OCI-M2 (cell line): ENCODE measurements at regions not wholly inside any gene's neighbourhood (a gene's known extent, or its start where the extent isn't known, plus 50 kb on each side); places are given as distances from the start of the nearest gene placed in this dataset.

Experiments used
- DNase-seq: peaks from one replicate; lab custom pipeline; 2025; ENCODE audit not compliant: unreplicated experiment; lab: John Stamatoyannopoulos, UW

DNA sequence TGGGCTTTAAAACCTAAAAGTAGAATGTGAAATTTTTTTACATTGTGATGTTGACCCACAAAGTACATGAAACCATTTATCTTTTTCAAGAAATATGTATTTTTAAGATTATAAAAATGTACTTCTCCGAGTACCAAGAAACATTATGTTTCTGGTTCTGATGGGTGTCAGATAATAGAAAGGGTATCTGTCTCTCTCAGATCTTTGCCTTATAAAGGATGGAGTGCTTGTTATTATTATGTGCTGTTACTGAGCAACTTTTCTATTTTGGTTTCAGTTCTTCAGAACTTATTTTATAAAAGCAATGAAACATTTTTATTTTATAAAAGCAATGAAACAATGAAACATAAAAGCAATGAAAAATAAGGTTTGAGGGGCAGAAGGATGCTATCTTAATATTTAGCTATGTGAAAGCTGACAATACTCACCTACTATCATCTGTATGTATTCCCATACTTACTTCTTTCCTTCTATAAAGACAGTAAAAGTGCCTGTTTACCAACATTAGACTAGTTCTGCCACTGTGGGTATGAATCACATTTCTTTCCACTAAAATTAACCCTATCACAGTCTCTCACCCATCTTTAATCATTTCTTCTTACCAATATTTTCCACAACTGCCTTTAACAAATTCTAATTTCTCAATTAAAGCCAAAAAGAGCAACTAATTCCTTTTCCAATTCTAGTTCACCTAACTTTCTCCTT lies 540.7 kb upstream of the KCNMB2 start:
- DNase-seq = no peak

DNA sequence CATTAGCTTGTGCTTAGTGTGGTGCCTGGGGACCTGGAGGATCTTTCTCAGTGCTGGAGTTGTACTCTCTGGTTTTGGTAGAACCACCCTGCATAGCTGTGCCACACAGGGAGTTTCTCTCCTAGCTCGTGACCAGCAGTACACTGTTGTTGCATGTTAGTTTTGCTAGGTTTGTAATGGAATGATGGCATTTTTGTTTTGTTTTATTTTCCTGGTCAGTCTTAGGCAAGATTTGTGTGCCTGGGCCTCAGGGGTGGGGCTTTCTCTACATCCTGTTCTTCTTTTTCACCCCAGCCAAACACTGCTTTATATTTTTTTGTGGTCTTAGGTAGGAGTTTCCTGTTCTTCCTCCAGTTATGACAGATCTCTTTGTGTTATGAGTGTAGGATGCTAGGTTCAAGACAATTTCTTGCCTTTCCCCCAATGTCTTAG lies 534.5 kb upstream of the KCNMB2 start:
- no peak for DNase-seq

DNA sequence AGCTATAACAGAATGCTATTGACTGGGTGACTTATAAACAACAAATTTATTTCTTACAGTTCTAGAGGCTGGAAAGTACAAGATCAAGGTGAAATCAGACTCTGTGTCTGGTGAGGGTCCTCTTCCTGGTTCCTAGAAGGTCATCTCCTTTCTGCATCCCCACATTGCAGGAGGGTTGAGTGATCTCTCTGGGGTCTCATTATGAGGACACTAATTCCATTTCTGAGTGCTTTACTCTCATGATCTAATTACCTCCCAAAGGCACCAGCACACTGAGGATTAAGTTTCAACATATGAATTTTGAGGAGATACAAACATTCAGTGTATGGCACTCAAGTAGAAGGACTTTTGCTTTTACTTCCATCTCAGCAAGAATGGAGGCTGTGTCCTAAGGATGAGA lies 534.1 kb upstream of the KCNMB2 start:
- no peak for DNase-seq

DNA sequence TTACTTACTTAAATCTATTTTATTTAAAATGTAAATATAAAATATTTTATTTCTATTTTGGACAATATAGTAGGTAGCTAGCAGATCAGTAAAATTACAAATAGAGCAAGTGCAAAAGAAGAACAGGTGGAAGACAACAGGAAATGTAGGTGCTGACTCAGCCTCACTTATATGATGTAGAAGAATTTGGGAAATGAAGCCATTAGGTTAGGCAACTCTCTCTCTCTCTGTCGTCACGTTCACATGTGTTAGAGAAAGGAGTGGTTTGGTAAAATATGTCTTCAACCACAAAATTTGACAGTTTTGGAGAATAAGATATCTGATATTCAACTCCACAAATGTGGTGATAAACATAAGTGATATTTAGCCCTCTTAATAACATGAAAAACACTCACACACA lies 532.5 kb upstream of the KCNMB2 start:
- DNase-seq = no peak

DNA sequence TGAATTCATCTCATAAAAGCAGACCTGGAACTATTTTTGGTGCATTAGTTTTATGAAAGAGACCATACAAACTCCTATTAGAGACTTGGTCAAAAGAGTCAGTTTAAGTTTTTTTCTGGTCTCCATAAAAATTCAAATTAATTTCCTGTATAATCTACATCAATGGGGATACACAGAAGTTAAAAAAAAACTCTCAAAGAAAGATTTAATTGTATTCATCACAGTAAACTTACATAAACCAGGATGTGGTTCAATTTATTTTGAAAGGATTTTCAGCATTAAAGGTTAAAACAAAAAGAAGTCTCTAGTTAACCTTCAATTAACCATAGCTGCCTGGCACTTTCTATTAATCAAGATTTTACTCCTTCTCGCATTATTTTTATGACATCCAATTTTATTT lies 530.3 kb upstream of the KCNMB2 start:
- no peak for DNase-seq

DNA sequence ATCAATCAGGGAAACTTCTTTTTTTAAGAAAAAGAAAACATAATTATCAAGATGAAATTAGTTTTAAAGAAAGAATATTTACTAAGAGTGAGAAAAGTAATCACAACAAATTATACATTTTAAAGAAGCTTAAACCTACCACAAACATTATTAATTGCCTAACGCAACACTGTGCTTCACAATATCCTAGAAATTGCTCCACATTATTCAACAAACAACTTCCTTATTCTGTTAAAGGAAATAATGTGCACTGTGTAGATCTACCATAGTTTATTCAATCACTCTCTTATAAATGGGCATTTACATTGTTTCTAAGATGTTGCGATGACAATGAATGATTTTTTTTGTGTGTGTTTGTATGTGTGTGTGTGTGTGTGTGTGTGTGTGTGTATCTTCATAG lies 525.9 kb upstream of the KCNMB2 start:
- DNase-seq = no peak

DNA sequence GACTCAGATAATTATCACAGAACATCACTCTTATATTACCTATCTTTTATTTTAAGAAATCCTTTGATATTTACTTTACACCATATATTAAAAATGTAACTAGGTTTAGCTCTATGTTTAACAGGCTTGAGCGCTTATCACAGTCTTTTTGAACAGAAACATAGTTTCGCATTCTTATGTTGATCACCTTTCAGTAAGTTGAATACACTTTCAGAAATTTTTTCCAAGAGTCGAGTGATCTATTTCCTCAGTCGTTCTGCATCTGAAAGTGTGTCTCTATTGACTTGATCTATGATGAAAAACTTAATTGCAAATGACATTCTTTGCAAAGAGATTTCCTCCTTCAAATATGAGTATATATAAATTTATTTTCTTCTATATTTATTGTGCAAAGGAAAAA lies 516.6 kb upstream of the KCNMB2 start:
- no peak for DNase-seq

DNA sequence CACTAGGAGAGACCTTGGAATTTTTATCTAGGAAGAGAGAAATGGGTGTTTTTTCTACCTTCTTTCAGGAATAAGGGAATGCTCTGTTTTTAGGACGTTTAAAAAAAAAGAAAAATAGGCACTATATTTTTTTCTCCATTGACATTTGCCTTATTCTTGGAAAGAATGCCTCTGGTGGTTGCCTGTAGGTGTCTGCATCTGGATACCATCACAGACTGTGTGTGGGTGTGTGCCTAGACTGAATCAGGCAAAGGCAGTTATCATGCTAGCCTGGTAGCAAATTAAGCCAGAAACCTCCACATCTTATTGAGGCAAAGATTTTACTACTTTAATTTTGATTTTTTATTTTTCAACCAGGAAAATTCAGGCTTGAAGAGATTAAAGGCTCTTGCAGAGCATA lies 513.6 kb upstream of the KCNMB2 start:
- DNase-seq = no peak

DNA sequence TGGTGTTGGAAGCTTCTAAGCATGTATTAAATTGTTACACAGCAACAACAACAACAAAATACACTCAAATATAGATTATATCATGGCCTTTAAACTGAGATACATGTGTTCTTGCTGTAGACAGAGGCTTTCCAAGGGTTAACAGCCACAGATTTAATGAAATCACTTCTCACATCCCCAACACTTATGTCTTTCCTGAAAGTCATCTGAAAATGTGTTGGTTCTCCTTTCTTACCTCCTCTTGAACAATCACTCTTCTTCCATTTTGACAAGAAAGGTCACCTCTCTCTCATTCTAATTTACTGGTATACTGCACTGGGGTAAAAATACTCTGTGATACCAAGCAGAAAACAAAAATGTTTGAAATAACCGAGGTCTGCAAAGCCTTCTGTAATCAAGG lies 507.3 kb upstream of the KCNMB2 start:
- DNase-seq = no peak

DNA sequence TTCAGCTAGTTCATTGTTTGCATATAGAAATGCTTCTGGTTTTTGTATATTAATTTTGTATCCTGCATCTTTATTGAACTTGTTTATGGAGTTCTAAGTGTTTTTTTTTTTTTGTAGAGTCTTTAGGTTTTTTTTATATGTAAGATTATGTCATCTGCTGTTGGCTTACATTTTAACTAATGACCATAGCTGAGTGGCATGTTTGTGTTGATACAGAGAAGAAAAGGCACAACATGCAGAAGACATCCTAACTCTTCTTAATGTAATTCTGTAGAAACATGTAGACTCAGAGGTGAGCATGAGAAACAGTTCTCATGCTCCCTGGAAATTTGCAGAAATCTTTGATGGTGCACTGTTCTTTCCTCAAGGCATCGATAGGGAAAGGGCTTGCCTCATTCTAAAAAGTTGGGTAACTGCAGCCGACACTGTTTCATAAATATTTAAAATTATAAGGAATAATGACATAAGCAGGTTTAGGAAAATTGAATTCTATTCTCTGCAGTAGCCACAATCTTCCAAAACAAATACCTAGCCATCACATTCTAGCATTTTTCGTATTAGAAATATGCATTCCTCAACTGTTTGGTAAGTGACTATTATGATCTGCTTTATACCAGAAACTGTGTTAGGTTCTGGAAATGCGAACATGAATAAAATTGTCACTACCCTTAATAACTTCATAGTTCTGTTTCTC lies 499.6 kb upstream of the KCNMB2 start:
- DNase-seq = no peak

DNA sequence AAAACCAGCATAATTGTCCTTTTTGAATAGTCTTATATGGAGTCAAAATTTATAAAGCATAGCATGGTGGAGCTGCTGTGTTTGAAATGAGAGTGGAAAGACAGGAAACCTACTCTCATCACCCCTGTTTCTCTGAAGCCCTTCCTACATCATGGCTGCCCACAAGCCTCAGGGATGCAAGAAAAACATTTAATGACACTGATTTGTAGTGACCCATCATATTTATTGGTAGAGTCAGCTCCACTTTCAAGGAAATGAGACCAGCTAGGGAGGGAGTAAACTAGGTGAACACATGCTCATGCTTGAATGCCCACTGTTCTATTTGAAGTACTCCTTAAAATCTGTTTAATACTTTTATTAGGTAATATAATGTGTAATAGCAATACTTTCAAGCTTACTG lies 494.3 kb upstream of the KCNMB2 start:
- no peak for DNase-seq

DNA sequence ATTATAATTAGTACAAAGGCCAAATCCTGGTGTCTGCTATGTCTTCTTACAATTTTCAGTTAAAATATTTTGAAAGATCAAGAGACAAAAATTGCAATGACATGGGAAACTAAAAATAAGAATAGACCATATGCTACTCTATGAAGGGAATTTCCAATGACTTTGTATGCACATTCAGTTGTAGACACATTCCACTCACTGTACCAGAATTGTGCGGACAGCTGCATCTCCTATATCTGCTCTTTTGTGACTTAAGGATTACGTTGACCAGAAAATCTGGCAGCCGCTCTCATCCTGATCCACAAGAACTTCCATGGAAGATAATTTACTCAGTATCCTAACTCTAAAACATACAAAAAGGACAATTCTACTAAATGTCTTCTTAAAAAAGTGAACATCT lies 493.9 kb upstream of the KCNMB2 start:
- DNase-seq = no peak

DNA sequence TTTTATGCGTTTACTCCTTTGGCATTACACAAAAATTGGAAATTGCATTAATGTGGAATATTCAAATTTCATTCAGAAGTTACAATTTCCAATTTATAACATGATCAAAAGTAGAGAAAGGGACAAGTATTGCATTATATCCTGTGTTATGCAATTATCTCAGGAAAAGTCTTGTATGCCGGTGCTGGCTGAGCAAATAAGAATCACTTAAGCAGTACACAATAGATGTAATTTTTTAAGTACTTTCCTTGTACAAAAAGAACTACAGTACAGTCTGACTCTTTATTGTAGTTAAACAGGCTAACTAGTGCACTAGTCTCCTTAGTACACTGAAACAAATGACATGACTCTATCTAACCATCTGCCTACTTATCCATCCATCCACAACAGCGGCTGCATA lies 493.2 kb upstream of the KCNMB2 start:
- no peak for DNase-seq

DNA sequence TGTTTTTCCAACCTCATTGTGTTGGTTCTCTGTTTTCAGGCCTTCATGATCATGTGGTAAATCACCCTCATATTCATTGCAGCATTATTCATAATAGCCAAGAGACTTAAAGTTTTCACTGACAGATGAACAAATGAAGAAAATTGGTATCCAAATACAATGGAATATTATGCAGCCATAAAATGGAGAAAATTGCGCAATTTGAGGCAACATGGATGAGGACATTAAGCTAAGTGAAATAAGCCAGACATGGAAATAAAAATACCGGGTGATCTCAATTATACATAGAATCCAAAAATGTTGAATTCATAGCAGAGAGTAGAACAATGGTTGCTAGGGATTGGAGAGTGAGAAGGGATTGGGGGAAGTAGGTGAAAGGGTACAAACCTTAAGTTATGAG lies 491.9 kb upstream of the KCNMB2 start:
- no peak for DNase-seq

DNA sequence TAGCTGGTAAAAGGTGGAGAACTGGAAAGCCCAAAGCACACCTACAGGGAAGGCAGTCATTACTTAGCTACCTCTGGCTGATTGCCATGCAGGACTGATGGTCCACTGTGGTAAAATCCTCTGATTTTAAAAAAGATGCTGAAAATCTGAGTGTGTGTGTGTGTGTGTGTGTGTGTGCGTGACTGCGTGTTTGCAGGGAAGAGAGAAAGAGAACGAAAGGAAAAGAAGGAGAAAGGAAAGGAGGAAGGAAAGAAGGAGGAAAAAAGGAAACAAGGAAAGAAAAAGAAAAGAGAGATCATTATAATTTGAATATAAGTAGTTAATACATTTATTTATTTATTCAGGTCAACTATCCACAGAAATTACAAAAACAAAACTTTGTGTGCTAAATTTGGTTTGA lies 488.7 kb upstream of the KCNMB2 start:
- DNase-seq = no peak

DNA sequence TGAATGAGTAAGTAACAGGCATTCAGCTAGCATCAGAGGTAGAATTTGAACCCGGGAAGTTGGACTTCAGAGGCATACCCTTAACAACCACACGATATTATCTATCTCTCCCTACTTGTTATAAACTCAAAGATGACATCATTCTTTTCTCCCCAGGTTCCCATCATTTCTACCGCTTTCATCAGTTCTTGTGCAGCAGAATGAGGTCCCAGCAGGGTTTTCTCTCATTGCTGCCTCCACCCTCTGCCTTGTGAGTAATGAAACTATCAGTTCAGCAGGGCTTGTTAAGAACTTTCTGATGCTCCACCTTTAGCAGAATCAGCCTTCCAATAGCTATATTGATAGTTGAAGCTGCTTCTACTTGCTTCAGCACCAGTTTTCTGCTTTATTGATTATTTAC lies 487.5 kb upstream of the KCNMB2 start:
- DNase-seq = no peak

DNA sequence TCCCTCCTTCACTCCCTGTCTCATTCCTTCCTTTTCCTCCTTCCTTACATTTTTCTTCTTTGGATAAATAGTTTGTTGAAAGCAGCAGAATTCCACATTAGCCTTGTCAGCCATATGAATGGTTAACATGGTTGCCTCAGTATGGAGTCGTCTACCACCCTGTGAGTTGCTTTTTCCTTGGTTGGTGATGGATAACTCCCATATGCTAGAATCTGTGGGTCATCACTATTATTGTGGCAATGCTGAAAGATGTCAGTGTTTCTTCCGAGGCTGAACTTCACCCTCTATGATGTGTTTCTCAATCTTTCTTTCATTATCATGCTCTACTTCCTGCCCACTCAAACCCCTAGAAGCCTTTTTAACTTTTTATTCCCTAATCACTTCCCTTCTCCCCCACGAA lies 481.8 kb upstream of the KCNMB2 start:
- no peak for DNase-seq

DNA sequence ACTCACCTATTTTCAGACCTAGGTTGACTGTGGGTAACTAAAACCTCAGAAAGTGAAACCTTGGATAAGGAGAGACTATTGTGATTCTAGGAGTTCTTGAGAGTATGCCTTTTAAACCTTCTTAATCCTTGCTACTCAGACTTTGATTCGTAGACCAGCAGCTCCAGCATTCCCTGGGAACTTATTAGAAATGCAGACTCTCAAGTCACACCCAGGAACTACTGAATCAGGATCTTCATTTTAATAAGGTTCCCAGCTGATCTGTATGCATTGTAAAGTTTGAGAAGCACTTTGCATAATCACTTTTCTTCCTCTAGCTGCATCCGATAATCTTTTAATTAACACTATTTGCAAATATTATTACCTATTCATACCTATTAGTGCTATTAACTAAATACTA lies 480.3 kb upstream of the KCNMB2 start:
- no peak for DNase-seq

DNA sequence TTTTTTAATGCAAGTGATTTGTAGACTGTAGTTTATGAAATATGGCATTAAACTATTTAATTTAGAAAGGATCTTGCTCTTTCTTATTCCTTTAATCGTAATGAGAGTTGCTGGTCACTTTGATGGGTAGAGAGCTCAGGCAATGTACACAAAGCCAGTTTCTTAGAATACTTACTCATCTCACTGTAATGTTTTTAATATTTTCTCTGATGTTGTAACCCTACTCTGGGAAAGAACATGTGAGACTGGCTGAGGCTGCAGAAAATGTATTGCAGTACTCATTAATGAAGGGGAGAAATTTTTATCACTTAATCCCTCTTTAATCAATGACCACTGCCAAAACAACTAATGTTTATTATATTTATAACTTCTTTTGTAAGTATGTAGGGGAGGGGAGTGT lies 479.4 kb upstream of the KCNMB2 start:
- no peak for DNase-seq

DNA sequence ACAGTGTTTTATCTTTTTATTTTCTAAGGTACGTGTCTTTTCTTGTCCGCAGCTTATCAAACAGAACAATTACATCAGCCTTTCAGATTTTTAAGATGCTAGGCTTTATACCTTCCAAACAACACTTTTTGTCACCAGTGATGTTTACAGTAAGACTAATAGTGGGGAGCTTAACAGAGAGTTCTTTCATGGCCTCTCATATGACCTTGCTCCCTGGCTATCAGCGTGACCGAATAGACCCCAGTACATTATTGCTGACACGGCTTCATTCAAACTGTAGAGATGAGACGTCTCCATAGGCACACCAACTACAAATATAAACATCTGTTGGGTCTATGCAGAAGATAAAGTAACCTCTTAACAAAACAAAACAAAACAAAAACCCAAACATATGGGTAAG lies 477.6 kb upstream of the KCNMB2 start:
- no peak for DNase-seq

DNA sequence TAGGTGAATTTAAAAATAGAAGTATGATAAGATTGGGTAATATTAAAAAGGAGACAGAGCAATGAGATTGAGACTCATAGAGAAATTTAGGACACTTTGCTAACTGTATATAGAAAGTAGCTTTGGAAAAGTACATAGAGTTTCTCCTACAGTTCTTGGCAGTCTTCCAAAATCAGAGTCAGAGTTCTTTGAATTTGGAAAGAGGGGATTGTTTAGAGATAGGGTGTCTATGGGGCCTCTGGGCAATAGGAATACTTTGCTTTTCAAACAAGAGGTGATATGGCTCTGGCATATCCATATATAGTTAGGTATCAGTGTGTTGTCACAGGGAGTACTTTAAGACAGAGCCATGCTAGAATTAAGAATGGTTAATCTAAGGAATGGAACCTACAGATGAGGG lies 477.1 kb upstream of the KCNMB2 start:
- DNase-seq = no peak

DNA sequence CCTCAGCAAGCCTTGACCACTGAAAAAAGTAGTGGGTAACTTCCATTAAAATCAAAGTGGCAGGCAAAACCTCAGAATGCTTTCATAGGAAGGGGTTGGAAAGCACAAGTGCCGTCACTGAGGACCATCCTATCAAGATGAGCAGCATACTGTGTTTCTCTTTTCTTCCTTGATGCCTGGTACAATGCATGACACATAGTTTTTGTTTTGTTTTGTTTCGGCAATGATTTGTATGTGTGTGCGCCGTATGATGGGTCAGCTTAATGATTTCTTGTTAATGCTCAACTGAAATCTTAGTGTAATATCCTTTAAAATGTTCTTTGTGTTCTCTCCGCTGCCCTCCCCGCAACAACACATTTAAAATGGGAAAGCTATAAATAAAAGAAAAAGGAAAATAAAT lies 476.4 kb upstream of the KCNMB2 start:
- no peak for DNase-seq

DNA sequence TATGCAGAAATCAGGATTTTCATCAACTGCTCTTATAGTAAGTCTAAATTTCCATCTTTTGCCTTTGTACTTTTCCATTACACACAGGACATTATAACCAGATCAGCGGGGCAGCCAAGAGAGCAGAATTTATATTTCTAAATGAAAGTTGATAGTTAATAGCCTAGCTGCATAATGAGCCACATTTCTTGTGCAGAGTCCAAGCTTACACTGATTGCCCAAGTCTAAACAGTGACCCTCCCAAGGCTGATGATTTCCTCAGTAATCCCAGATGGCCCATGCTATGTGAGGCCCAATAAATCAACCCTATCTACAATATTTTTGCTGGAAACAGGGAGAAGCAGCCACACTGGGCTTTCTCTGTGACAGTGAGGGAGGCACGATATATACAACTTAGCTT lies 475.8 kb upstream of the KCNMB2 start:
- no peak for DNase-seq
